GM08714 (cell line): ENCODE measurements at regions not wholly inside any gene's neighbourhood (a gene's known extent, or its start where the extent isn't known, plus 50 kb on each side); places are given as distances from the start of the nearest gene placed in this dataset.

Source experiments
- H3K4me3 ChIP-seq: fragments of 200-500 bp; sonication (Bioruptor generic); 2 replicates; pipeline ENCODE4 v1.5.1; 2014; ENCODE audit warnings: mild to moderate bottlenecking, low read length, inconsistent platforms
- ZNF274 ChIP-seq: IDR thresholded peaks from 2 replicates; pipeline ENCODE4 v1.6.1; 2012; ENCODE audit warnings: mild to moderate bottlenecking, low read depth, low read length

DNA sequence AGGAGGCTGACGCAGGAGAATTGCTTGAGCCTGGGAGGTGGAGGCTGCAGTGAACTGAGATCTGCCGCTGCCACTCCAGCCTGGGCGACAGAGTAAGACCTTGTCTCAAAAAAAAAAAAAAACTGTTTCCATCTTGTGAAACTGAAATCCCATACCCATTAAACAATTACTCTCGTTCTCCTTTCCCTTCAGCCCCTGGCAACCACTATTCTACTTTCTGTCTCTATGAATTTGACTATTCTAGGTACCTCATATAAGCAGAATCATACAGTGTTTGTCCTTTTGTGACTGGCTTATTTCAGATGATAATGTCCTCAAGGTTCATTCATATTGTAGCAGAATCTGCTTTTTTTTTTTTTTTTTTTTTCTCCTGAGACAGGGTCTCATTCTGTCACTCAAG, 51.5 kb upstream of the UBE2E1 start:
- TF ChIP-seq ZNF274: no peak
- no peak overlapping the region for H3K4me3 ChIP-seq
